HEK293 (cell line): ENCODE measurements at regions not wholly inside any gene's neighbourhood (a gene's known extent, or its start where the extent isn't known, plus 50 kb on each side); places are given as distances from the start of the nearest gene placed in this dataset.

ENCODE experiments used
- CTCF ChIA-PET: fragments of 350-600 bp; formaldehyde crosslinking; extraction: SDS; loops from one replicate; lab custom pipeline; 2021; ENCODE audit warnings: antibody characterized with exemption; lab: Yijun Ruan, JAX
- POLR2A ChIA-PET: fragments of 300-600 bp; formaldehyde crosslinking; extraction: SDS; loops from one replicate; lab custom pipeline; 2020; ENCODE audit warnings: antibody characterized with exemption, inconsistent platforms; lab: Yijun Ruan, JAX
- H3K27ac ChIP-seq: fragments of 200-500 bp; sonication (Bioruptor generic); 2 replicates; pipeline ENCODE4 v1.5.1; 2014; ENCODE audit warnings: low read depth, low read length, control low read depth, inconsistent platforms; ENCODE audit errors: extremely low read depth
- H3K36me3 ChIP-seq, 2 experiments: fragments of 200-500 bp in 1 of 2; sonication (Bioruptor generic) in 1 of 2; 1 replicate in 1 of 2; 2 replicates in 1 of 2; pipeline ENCODE4 v1.5.1; 2014 to 2017; ENCODE audit warnings: inconsistent platforms in 2 of 2, low read length in 2 of 2; ENCODE audit not compliant: control insufficient read depth in 2 of 2, insufficient read depth in 1 of 2
- H3K4me1 ChIP-seq: fragments of 200-500 bp; sonication (Bioruptor generic); 2 replicates; pipeline ENCODE4 v1.5.1; 2014; ENCODE audit warnings: mild to moderate bottlenecking, low read length, inconsistent platforms; ENCODE audit not compliant: control insufficient read depth, insufficient read depth
- H3K4me3 ChIP-seq: 2 replicates; pipeline ENCODE4 v1.5.1; 2011; ENCODE audit warnings: low read depth, mild to moderate bottlenecking, control low read depth, low read length, moderate library complexity
- H3K9me3 ChIP-seq: fragments of 200-500 bp; sonication (Bioruptor generic); 2 replicates; pipeline ENCODE4 v1.5.1; 2014; ENCODE audit warnings: low read depth, low read length, inconsistent platforms; ENCODE audit not compliant: control insufficient read depth, insufficient read depth
- GFI1B ChIP-seq: fragments of 450-650 bp; formaldehyde crosslinking; IDR thresholded peaks from 2 replicates; pipeline ENCODE4 v1.5.1; 2016; ENCODE audit warnings: missing biosample characterization, missing genetic modification characterization
- KLF10 ChIP-seq: fragments of 450-650 bp; IDR thresholded peaks from 2 replicates; pipeline ENCODE4 v1.5.1; 2018; ENCODE audit warnings: missing biosample characterization, mild to moderate bottlenecking, missing genetic modification characterization
- KLF7 ChIP-seq: fragments of 450-650 bp; formaldehyde crosslinking; IDR thresholded peaks from 2 replicates; pipeline ENCODE4 v1.5.1; 2016; ENCODE audit warnings: missing biosample characterization, missing genetic modification characterization, borderline replicate concordance
- RBAK ChIP-seq: fragments of 450-650 bp; formaldehyde crosslinking; IDR thresholded peaks from 2 replicates; pipeline ENCODE4 v1.5.1; 2016; ENCODE audit warnings: missing biosample characterization, missing genetic modification characterization
- SALL2 ChIP-seq: fragments of 450-650 bp; formaldehyde crosslinking; IDR thresholded peaks from 2 replicates; pipeline ENCODE4 v1.5.0; 2017; ENCODE audit warnings: missing biosample characterization, mild to moderate bottlenecking, missing genetic modification characterization, borderline replicate concordance
- TSHZ1 ChIP-seq: fragments of 450-650 bp; formaldehyde crosslinking; IDR thresholded peaks from 2 replicates; pipeline ENCODE4 v1.5.1; 2016; ENCODE audit warnings: missing biosample characterization, missing genetic modification characterization, borderline replicate concordance
- ZBTB1 ChIP-seq: fragments of 450-650 bp; formaldehyde crosslinking; IDR thresholded peaks from 2 replicates; pipeline ENCODE4 v1.5.1; 2016; ENCODE audit warnings: missing biosample characterization, missing genetic modification characterization
- ZEB2 ChIP-seq: fragments of 450-650 bp; formaldehyde crosslinking; IDR thresholded peaks from 2 replicates; pipeline ENCODE4 v1.5.1; 2016; ENCODE audit warnings: missing biosample characterization, missing genetic modification characterization
- ZNF2 ChIP-seq: fragments of 450-650 bp; formaldehyde crosslinking; IDR thresholded peaks from 2 replicates; pipeline ENCODE4 v1.5.1; 2016; ENCODE audit warnings: missing biosample characterization, missing genetic modification characterization
- ZNF248 ChIP-seq: fragments of 450-650 bp; formaldehyde crosslinking; IDR thresholded peaks from 2 replicates; pipeline ENCODE4 v1.5.1; 2017; ENCODE audit warnings: missing biosample characterization, missing genetic modification characterization
- ZNF311 ChIP-seq: fragments of 450-650 bp; formaldehyde crosslinking; IDR thresholded peaks from 2 replicates; pipeline ENCODE4 v1.5.1; 2017; ENCODE audit warnings: missing biosample characterization, missing genetic modification characterization, borderline replicate concordance
- ZNF362 ChIP-seq: fragments of 450-650 bp; formaldehyde crosslinking; IDR thresholded peaks from 2 replicates; pipeline ENCODE4 v1.5.1; 2016; ENCODE audit warnings: missing biosample characterization, missing genetic modification characterization
- ZNF394 ChIP-seq: fragments of 450-650 bp; formaldehyde crosslinking; IDR thresholded peaks from 2 replicates; pipeline ENCODE4 v1.5.1; 2016; ENCODE audit warnings: missing biosample characterization, missing genetic modification characterization, mild to moderate bottlenecking, moderate library complexity, borderline replicate concordance
- ZNF488 ChIP-seq: fragments of 450-650 bp; formaldehyde crosslinking; IDR thresholded peaks from 2 replicates; pipeline ENCODE4 v1.5.1; 2016; ENCODE audit warnings: missing biosample characterization, missing genetic modification characterization
- ZNF513 ChIP-seq: fragments of 450-650 bp; IDR thresholded peaks from 2 replicates; pipeline ENCODE4 v1.5.1; 2018; ENCODE audit warnings: missing biosample characterization, missing genetic modification characterization
- ZNF529 ChIP-seq: fragments of 450-650 bp; formaldehyde crosslinking; IDR thresholded peaks from 2 replicates; pipeline ENCODE4 v1.5.1; 2017; ENCODE audit warnings: missing genetic modification characterization, missing biosample characterization; ENCODE audit not compliant: insufficient replicate concordance
- ZNF585B ChIP-seq: fragments of 450-650 bp; formaldehyde crosslinking; IDR thresholded peaks from 2 replicates; pipeline ENCODE4 v1.5.1; 2016; ENCODE audit warnings: missing biosample characterization, missing genetic modification characterization
- ZNF629 ChIP-seq: fragments of 450-650 bp; formaldehyde crosslinking; IDR thresholded peaks from 2 replicates; pipeline ENCODE4 v1.5.1; 2017; ENCODE audit warnings: missing biosample characterization, missing genetic modification characterization
- ZNF776 ChIP-seq: fragments of 450-650 bp; formaldehyde crosslinking; IDR thresholded peaks from 2 replicates; pipeline ENCODE4 v1.5.0; 2017; ENCODE audit warnings: missing biosample characterization, missing genetic modification characterization, borderline replicate concordance
- TF ChIP-seq, protein P1 (sequence below): fragments of 450-650 bp; formaldehyde crosslinking; IDR thresholded peaks from 2 replicates; pipeline ENCODE4 v1.5.1; 2016; ENCODE audit warnings: missing biosample characterization, missing genetic modification characterization

- ChIA-PET POLR2A (no interaction called here), CTCF (interaction anchor here (0.5 kb wide), 1 partner anchor 39 kb away, joined by 3 read pairs; no protein-coding TSS in a partner anchor)
- Histone ChIP-seq H3K4me3 (no peak overlapping the region), H3K4me1 (no peaks in the 10 kb centered on the region), H3K9me3 (no peaks in the 10 kb centered on the region), H3K36me3 (no peaks in the 10 kb centered on the region), H3K27ac (no peak overlapping the region)
- TF ChIP-seq TSHZ1 (no peak), ZBTB1 (tag by site-specific recombination) (no peak), ZNF362 (tag by site-specific recombination) (no peak), ZNF488 (no peak), ZNF776 (tag by site-specific recombination) (no peak), RBAK (tag by site-specific recombination) (no peak), KLF7 (tag by site-specific recombination) (no peak), SALL2 (tag by site-specific recombination) (no peak), KLF10 (tag by site-specific recombination) (no peak), ZNF585B (no peak), ZEB2 (no peak), ZNF248 (tag by site-specific recombination) (no peak), ZNF629 (tag by site-specific recombination) (no peak), GFI1B (no peak), ZNF2 (tag by site-specific recombination) (no peak), ZNF394 (no peak), ZNF311 (tag by site-specific recombination) (no peak), ZNF529 (tag by site-specific recombination) (no peak)
- TF ChIP-seq, protein P1, sequence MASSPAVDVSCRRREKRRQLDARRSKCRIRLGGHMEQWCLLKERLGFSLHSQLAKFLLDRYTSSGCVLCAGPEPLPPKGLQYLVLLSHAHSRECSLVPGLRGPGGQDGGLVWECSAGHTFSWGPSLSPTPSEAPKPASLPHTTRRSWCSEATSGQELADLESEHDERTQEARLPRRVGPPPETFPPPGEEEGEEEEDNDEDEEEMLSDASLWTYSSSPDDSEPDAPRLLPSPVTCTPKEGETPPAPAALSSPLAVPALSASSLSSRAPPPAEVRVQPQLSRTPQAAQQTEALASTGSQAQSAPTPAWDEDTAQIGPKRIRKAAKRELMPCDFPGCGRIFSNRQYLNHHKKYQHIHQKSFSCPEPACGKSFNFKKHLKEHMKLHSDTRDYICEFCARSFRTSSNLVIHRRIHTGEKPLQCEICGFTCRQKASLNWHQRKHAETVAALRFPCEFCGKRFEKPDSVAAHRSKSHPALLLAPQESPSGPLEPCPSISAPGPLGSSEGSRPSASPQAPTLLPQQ (tag by site-specific recombination), result no peak
Measured at GRCh38 chr16:82562183-82562683, 64.5 kb upstream of the CDH13 start.

DNA sequence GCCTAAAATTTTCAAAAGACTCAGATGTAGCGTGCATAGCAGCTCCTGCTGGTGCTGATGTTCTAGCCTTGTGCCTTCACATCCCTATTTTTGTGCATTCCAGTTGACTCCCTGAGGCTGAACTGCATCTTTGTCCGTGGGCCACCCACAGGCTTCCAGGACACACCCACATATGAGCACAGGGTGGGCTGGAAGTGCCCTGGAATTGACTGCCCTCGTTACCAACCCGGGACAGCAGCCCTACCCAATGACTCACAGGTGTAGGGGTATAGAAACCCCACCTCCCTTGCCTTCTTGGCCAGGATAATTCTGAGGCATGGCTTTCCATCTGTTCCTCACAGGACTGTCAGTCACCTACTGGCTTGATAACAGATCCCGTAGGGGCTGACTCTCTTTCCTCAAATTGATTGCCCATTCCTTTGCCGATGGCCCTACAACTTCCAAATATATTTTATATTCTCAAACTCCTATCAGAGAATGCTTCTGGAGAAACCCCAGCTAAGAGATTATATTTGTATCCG, 65.9 kb upstream of the CDH13 start:
- ChIA-PET POLR2A (no interaction called here), CTCF (no interaction called here)
- H3K36me3 ChIP-seq, result no peaks in the 10 kb centered on the region
- no peaks in the 10 kb centered on the region for H3K9me3 ChIP-seq
- no peaks in the 10 kb centered on the region for H3K4me1 ChIP-seq
- H3K4me3 ChIP-seq, result no peak overlapping the region
- TF ChIP-seq ZNF585B (no peak), ZNF513 (no peak)
- no peak overlapping the region for H3K27ac ChIP-seq
